ENCODE measurements at regions not wholly inside any gene's neighbourhood (a gene's known extent, or its start where the extent isn't known, plus 50 kb on each side); places are given as distances from the start of the nearest gene placed in this dataset.

DNA sequence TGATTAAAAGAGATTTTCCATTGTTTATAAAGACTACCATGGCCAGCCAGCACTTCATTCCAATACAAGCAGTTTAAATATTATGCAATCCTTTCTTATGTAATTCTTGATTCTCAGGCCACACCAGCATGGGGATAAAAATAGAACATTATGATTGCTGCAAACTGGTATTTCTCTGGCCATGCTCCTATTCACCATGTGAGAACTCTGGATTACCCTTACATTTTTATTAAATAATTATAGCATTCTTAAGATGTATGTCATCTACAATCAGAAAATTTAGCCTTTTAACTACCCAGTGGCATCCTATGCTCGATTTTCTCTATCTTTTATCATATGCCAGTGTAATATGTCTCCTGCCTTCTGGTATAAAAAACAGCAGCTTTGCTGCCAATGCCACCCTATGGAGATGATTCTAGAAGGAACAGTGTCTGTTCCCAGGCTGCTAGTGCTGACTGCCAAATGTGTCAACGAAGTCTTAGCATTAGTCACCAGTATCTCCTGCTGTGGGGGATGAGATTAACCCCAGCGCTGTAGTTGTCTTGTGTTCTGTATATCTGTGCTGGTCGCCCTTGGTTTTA lies 501.4 kb downstream of the BCKDHB start:
- FAIRE-seq, result no peak
- no peak overlapping the region for H4K5ac ChIP-seq (ENCODE audit: insufficient read length, low read depth, low read length)
- 78% methylated on average over 4 of the region's 4 CpGs; no CpG with 5 or more reads in 1 of the 2 experiments for WGBS, 2 experiments (ENCODE audit: extremely low coverage in 1 of 2, insufficient coverage in 1 of 2, insufficient read length in 1 of 2, insufficient replicate concordance in 2 of 2, low coverage in 1 of 2, low lambda C conversion rate in 2 of 2, missing lambda C conversion rate in 1 of 2)
- no peaks in the 10 kb centered on the region for H3K4me1 ChIP-seq (replicated peaks in 1 of 4; ENCODE audit: control insufficient read depth in 3 of 4, insufficient read depth in 4 of 4, low read length in 3 of 4)
- no peak overlapping the region for H3K4me3 ChIP-seq (ENCODE audit: extremely low read depth in 1 of 4, insufficient read depth in 2 of 4, low read depth in 3 of 4, low read length in 4 of 4)
- H3K4ac ChIP-seq (replicated peaks; ENCODE audit: insufficient read length, low read depth, low read length), result no peak overlapping the region
- H2BK20ac ChIP-seq (ENCODE audit: low read length), result no peak overlapping the region
- no peaks in the 10 kb centered on the region; the same call in 1 of the 2 replicates for H3K23me2 ChIP-seq (ENCODE audit: low read depth, low read length)
- H3K14ac ChIP-seq (ENCODE audit: insufficient read length), result no peak overlapping the region
- DNase-seq (ENCODE audit: low read depth in 1 of 2, low spot score in 2 of 2), result no peak
- CTCF ChIA-PET (ENCODE audit: partially characterized antibody), result interaction anchor here (1.9 kb wide), 1 partner anchor 1146 kb away, joined by 4 read pairs; no protein-coding TSS in a partner anchor
- no peak overlapping the region for H3K4me2 ChIP-seq (ENCODE audit: insufficient read depth in 1 of 2, low read depth in 2 of 2, low read length in 2 of 2)
- H3K27ac ChIP-seq (ENCODE audit: low read depth, low read length), result no peak overlapping the region
- H3K18ac ChIP-seq (ENCODE audit: extremely low read depth, low read length), result no peak overlapping the region
- no peak overlapping the region for H2AFZ ChIP-seq (ENCODE audit: low read length)
- H3K36me3 ChIP-seq (ENCODE audit: control insufficient read depth in 2 of 4, insufficient read depth in 4 of 4, low read length in 3 of 4), result no peaks in the 10 kb centered on the region
- no peak overlapping the region for H2BK5ac ChIP-seq (ENCODE audit: low read depth, low read length)
- no peaks in the 10 kb centered on the region for H4K20me1 ChIP-seq (replicated peaks in 1 of 2; ENCODE audit: control insufficient read depth in 1 of 2, insufficient read depth in 2 of 2, low read length in 2 of 2)
- no peak overlapping the region for H2BK120ac ChIP-seq (replicated peaks; ENCODE audit: low read depth, low read length)
- no peak overlapping the region for H4K8ac ChIP-seq (ENCODE audit: extremely low read depth, insufficient read depth, low read length)
- H4K91ac ChIP-seq (replicated peaks; ENCODE audit: insufficient read length, low read length), result no peak overlapping the region
- no peak overlapping the region for H3K56ac ChIP-seq (replicated peaks; ENCODE audit: insufficient read length, low read depth, low read length)
- no peak overlapping the region for H2AK5ac ChIP-seq (ENCODE audit: low read depth, low read length)
- no peak overlapping the region for H3K23ac ChIP-seq (ENCODE audit: insufficient read length)
- no peaks in the 10 kb centered on the region for H3K79me1 ChIP-seq (ENCODE audit: low read depth, low read length)
- H3K9ac ChIP-seq (replicated peaks in 1 of 4; ENCODE audit: extremely low read depth in 1 of 4, low read depth in 3 of 4, low read length in 3 of 4), result no peak overlapping the region
- no peak overlapping the region for H2BK15ac ChIP-seq (ENCODE audit: low read length)
- H2BK12ac ChIP-seq (ENCODE audit: low read depth, low read length), result no peak overlapping the region
- TF ChIP-seq, protein P1, sequence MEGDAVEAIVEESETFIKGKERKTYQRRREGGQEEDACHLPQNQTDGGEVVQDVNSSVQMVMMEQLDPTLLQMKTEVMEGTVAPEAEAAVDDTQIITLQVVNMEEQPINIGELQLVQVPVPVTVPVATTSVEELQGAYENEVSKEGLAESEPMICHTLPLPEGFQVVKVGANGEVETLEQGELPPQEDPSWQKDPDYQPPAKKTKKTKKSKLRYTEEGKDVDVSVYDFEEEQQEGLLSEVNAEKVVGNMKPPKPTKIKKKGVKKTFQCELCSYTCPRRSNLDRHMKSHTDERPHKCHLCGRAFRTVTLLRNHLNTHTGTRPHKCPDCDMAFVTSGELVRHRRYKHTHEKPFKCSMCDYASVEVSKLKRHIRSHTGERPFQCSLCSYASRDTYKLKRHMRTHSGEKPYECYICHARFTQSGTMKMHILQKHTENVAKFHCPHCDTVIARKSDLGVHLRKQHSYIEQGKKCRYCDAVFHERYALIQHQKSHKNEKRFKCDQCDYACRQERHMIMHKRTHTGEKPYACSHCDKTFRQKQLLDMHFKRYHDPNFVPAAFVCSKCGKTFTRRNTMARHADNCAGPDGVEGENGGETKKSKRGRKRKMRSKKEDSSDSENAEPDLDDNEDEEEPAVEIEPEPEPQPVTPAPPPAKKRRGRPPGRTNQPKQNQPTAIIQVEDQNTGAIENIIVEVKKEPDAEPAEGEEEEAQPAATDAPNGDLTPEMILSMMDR (IDR thresholded peaks at IDR 0.05; ENCODE audit: control extremely low read depth in 1 of 3, insufficient read depth in 1 of 3, low read depth in 1 of 3, low read length in 3 of 3), result no peak
- 0 out of 2 replicates have a peak, but pooled peaks have one; percentile 12 for TF ChIP-seq CEBPB (IDR thresholded peaks at IDR 0.05; ENCODE audit: low read depth, low read length)
- no peaks in the 10 kb centered on the region for H3K9me3 ChIP-seq (ENCODE audit: insufficient read depth in 2 of 2, low read depth in 1 of 2, low read length in 1 of 2)
- POLR2A ChIA-PET (ENCODE audit: partially characterized antibody), result no interaction called here
- H3K27me3 ChIP-seq (replicated peaks in 1 of 4; ENCODE audit: control insufficient read depth in 3 of 4, extremely low read depth in 1 of 4, insufficient read depth in 3 of 4, low read length in 3 of 4), result no peaks in the 10 kb centered on the region
- H3K79me2 ChIP-seq (ENCODE audit: control insufficient read depth in 1 of 2, insufficient read depth in 2 of 2, low read length in 2 of 2), result no peaks in the 10 kb centered on the region

Measured in H1 (cell line).